Esophagus squamous epithelium (tissue), 4 donors: ENCODE measurements at regions not wholly inside any gene's neighbourhood (a gene's known extent, or its start where the extent isn't known, plus 50 kb on each side); places are given as distances from the start of the nearest gene placed in this dataset.
"Not testable (repeated sequence)": the region's sequence is repeated elsewhere in the genome, so short reads cannot be mapped to it uniquely, and the experiment has no call there.

Source experiments
- POLR2A ChIP-seq, 4 donors: fragments of 450-650 bp; IDR thresholded peaks; one replicate each; pipeline ENCODE4 v1.6.1; 2017; ENCODE audit warnings: antibody characterized with exemption in 4 of 4, mild to moderate bottlenecking in 4 of 4, moderate library complexity in 3 of 4
- TF ChIP-seq, protein P1 (sequence below), 6 experiments: fragments of 450-650 bp in 4 of 6; fragments of 200-600 bp in 2 of 6; sonication (generic) in 2 of 6; IDR thresholded peaks; one replicate each; pipeline ENCODE4 v1.5.1; 2016 to 2019; ENCODE audit warnings: antibody characterized with exemption in 6 of 6, mild to moderate bottlenecking in 4 of 6, moderate library complexity in 4 of 6

DNA sequence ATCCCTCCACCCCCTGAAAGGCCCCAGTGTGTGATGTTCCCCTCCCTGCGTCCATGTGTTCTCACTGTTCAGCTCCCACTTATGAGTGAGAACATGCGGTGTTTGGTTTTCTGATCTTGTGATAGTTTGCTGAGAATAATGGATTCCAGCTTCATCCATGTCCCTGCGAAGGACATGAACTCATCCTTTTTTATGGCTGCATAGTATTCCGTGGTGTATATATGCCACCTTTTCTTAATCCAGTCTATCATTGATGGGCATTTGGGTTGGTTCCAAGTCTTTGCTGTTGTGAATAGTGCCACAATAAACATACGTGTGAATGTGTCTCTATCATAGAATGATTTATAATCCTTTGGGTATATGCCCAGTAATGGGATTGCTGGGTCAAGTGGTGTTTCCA lies 55.8 kb upstream of the IRX2 start:
- TF ChIP-seq, protein P1, sequence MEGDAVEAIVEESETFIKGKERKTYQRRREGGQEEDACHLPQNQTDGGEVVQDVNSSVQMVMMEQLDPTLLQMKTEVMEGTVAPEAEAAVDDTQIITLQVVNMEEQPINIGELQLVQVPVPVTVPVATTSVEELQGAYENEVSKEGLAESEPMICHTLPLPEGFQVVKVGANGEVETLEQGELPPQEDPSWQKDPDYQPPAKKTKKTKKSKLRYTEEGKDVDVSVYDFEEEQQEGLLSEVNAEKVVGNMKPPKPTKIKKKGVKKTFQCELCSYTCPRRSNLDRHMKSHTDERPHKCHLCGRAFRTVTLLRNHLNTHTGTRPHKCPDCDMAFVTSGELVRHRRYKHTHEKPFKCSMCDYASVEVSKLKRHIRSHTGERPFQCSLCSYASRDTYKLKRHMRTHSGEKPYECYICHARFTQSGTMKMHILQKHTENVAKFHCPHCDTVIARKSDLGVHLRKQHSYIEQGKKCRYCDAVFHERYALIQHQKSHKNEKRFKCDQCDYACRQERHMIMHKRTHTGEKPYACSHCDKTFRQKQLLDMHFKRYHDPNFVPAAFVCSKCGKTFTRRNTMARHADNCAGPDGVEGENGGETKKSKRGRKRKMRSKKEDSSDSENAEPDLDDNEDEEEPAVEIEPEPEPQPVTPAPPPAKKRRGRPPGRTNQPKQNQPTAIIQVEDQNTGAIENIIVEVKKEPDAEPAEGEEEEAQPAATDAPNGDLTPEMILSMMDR (IDR thresholded peaks at IDR 0.05): not testable (repeated sequence)
- TF ChIP-seq POLR2A (IDR thresholded peaks at IDR 0.05): not testable (repeated sequence)
